ENCODE measurements at regions not wholly inside any gene's neighbourhood (a gene's known extent, or its start where the extent isn't known, plus 50 kb on each side); places are given as distances from the start of the nearest gene placed in this dataset.
"Not testable (repeated sequence)": the region's sequence is repeated elsewhere in the genome, so short reads cannot be mapped to it uniquely, and the experiment has no call there.

DNA sequence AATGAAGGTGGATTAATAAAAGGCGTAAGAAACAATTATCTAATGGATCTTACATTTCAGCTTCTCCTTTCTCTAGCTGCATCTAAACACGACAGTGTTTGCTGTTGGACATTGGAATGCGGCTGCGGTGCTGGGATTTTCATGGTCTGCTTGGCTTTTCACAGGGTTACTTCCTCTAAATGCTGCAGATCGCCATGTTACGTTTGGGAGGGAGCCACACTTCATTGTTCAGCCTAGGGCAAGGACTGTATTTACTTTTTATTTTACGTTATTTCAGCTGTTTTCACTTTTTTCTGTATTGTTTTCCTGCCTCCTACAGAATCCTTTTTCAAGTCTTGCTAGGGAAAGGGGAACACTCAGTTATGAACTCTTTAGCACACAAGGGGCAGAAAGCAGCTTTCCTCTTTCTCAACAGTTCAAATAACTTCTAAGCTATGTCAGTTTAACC, 97.9 kb upstream of the MTHFD1L start:
- TF ChIP-seq POLR2A (IDR thresholded peaks at IDR 0.05; ENCODE audit: low read depth, low read length), result no peak
- DNase-seq (ENCODE audit: insufficient read length, low spot score), result no peak
- no peak for FAIRE-seq

DNA sequence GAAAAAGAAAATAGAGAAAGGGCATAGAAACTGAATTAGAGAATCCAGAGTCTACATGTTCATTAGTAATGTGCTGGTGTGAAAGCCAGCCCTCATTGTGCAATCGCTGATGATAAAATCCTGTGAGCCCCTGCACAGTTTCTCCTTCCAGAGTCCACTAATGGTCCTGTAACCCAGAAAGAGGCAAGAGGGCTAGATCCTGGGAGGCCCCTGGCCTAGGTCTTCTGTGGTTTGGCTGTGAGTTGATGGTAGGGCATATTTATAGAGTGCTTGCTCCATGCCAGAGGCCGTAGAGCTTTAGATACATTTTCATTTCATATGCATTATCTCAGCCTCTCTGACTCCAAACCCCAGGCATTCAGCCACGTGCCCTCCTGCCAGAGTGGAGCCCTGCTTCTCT, 94.9 kb upstream of the MTHFD1L start:
- DNase-seq (ENCODE audit: insufficient read length, low spot score) (no peak), FAIRE-seq (no peak)
- no peak for TF ChIP-seq POLR2A (IDR thresholded peaks at IDR 0.05; ENCODE audit: low read depth, low read length)

DNA sequence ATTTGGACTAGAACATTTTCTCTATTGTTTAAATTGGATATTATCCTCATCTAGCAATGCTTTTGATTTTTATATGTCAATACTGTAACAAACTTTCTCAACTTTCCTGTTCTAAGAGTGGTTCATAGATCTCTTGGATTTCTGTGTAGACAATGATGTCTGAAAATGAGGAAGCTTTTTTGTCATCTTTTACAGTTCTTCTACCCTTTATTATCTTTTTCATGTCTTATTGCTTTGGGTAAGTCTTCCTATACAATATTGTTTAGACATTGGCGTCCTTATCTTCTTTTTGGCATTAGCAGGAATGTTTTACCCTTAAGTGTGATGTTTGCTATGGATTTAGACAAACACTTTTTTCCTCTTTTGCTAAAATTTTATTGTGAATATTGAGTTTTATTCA, 91.5 kb upstream of the MTHFD1L start:
- TF ChIP-seq POLR2A (IDR thresholded peaks at IDR 0.05; ENCODE audit: low read depth, low read length), result no peak
- no peak for DNase-seq (ENCODE audit: insufficient read length, low spot score)
- FAIRE-seq, result no peak

DNA sequence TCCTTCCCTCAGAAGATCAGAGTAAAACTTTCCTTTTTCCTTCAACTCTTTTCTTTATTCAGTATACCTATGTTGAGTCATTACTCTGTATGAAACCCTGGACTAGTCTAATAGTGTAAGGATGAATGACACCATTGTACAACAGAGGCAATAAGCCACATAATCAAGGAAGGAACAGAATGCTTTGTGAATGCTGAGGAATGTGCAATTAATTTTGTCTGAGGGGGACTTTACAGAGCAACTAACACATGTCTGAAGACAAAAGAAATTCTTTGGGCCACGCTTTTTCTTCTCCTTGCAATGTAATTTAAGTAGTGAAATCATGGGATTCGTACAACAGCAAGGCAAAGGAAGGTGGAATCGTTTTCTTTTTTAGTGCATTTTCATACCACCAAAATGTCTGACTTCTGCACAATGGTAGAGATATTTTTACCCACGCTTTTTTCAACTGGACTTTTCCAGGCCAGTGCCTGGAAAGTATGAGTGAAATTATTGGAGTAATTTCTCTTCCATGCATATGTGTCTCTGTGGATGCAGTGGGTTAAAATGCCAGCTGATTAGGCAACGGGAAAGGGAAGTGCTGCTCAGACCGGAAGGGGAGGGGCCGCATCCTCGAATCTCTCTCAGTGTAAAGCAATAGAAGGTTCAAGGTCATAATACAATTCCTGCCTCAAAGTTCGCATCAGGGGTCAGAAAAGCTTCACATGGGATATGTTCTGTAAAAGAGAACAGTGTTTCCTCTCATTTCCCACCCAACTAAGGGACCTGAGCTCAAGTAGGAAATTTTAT, 89.9 kb upstream of the MTHFD1L start:
- no peak for TF ChIP-seq POLR2A (IDR thresholded peaks at IDR 0.05; ENCODE audit: low read depth, low read length)
- no peak for DNase-seq (ENCODE audit: insufficient read length, low spot score)
- FAIRE-seq, result no peak

DNA sequence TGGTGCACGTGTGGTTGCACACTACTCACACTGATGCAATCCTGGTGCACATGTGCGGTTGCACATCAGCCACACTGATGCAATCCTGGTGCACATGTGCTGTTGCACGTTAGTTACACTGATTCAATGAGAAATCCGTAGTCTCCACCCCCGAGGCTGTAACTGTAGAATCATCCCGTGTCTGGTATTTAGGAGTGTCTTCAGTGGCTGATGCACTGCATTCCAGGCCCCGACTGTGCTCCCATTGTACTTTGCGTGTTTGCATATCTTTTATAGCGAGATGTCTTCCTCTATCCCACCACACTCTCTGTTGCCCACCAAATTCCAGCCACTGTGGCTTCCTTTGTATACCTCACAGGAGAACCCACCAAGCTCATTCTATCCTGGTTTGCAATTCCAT, 87.8 kb upstream of the MTHFD1L start:
- no peak for DNase-seq (ENCODE audit: insufficient read length, low spot score)
- FAIRE-seq, result no peak

DNA sequence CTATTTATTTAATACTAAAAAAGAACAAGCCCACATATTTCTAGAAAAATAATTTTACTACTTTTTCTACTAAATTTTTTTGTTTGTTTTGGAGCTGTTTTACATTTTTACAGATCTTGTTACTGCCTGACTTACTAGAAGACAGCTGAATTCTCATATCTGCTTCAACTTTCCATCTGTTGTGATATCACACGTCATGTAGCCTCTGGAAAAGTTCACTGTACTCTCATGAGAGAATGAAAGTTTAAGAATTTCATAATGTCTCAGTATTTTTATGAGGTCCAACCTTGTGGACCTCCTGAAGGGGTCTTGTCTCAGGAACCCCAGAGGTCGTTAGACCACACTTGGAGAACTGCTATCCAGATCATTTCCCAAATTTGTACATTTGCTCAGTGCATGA, 81.7 kb upstream of the MTHFD1L start:
- DNase-seq (ENCODE audit: insufficient read length, low spot score), result no peak
- TF ChIP-seq POLR2A (IDR thresholded peaks at IDR 0.05; ENCODE audit: low read depth, low read length), result no peak
- no peak for FAIRE-seq

More for the DNA sequence above, 87.8 kb upstream of the MTHFD1L start:
- no peak for TF ChIP-seq POLR2A (IDR thresholded peaks at IDR 0.05; ENCODE audit: low read depth, low read length)

DNA sequence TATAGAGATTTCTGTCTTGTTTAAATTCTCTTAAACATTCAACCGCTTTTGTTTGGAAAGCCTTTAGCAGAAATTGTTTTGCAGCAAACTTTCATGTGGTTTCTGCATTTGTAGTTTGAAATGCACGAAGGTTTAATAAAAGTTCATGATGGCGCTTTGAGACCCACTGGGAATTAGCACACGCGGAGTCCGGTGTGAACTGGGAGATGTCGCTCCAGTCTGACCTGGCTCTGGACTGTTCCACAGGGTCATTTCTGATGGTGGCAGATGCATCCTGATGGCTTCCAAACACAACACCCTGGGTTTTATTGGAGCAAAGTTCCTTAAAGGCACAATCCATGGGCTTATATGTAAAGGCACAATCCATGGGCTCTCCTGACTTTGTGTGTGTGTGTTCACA, 78.1 kb upstream of the MTHFD1L start:
- no peak for TF ChIP-seq POLR2A (IDR thresholded peaks at IDR 0.05; ENCODE audit: low read depth, low read length)
- no peak for FAIRE-seq
- no peak for DNase-seq (ENCODE audit: insufficient read length, low spot score)

DNA sequence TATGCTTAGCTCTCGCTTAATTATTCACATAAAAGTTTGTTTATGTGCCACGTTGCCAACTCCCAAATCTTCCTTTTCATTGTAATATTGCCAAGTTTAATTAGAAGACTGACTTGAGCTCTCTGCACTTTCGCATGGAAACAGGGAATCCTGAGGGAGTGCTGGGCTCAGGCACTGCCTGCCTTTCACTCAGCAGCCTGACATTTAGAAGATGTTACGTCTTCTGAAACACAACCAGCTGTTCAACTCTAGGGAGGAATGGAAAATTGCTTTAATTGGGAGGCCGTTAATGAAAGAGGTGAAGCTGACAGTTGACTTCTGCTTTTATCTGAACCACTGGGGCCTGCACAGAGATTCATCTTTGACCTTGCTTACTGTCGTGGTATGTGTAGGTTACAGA, 77.4 kb upstream of the MTHFD1L start:
- TF ChIP-seq POLR2A (IDR thresholded peaks at IDR 0.05; ENCODE audit: low read depth, low read length), result no peak
- no peak for DNase-seq (ENCODE audit: insufficient read length, low spot score)
- FAIRE-seq, result no peak

DNA sequence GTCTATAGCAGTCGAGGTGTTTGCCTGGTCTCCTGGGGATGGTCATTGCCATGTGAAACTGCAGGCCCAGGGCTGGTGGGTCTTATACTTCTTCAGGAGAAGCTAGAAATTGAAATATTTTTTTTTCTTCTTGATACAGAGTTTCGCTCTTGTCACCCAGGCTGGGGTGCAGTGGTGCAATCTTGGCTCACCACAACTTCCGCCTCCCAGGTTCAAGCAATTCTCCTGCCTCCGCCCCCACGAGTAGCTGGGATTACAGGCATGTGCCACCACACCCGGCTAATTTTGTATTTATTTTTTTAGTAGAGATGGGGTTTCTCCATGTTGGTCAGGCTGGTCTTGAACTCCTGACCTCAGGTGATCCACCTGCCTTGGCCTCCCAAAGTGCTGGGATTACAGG, 75.6 kb upstream of the MTHFD1L start:
- DNase-seq (ENCODE audit: insufficient read length, low spot score); FAIRE-seq: not testable (repeated sequence)

DNA sequence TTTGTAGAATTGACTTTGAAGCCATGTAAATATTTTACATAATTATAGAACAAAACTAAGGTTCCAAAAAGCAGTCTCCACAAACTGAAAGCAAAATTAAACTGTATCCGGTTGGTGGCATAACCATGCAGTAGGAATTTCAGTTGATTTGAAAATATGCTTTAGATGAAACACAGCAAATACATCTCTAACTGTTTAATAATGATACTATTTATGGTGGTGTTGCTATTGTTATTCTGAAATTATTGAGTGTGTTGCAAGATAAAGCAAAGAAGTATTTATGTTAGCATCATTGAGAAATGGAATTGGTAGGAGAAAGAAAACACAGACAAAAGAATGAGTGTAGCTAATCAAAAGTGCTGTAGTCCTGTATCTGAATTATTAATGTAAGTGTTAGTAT, 73.8 kb upstream of the MTHFD1L start:
- FAIRE-seq (no peak), DNase-seq (ENCODE audit: insufficient read length, low spot score) (no peak)
- TF ChIP-seq POLR2A (IDR thresholded peaks at IDR 0.05; ENCODE audit: low read depth, low read length), result no peak

DNA sequence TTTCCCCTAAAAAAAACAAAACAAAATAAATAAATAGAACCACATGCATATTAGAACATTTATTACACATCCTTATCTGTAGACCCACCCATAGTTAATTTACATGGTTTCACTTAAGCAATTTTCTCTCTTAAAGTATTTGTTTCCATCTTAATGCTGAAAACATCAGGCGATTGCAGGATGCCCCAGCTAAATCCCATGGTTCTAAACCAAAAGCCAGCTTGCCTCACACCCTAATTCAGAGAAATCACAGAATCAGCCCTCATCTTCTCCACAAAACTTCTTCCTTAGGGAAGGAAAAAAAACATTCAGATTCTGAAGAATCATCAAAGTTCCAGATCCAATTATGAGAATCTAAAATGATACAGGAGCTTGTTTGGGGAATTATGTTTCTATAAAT, 67.6 kb upstream of the MTHFD1L start:
- FAIRE-seq (no peak), DNase-seq (ENCODE audit: insufficient read length, low spot score) (no peak)

DNA sequence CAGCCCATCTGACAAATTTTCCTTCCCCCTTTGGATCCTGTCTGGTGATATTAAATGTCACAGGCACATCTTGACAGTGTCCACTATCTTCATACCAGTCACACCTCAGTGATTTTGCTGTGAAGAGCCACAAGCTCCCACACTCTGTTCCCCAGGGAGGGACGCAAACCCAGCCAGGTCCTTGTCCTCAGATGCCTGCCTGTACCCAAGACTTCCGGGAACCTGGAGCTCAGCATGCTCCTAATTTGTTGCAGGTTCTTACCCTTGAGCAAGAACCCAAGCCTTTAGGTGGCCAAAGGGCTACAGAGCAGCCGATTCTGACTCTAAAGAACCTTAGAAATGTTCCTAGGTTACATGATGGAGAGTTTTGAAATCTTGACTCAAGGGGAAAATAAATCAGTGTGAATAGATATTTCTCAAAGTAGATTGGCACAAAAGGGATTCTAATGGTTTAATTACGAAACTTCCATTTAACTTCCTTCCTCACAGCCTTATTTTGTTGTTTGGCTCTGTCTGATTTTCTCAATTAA, 66.2 kb upstream of the MTHFD1L start:
- no peak for FAIRE-seq
- TF ChIP-seq POLR2A (IDR thresholded peaks at IDR 0.05; ENCODE audit: low read depth, low read length), result no peak
- DNase-seq (ENCODE audit: insufficient read length, low spot score), result no peak

More for the DNA sequence above, 67.6 kb upstream of the MTHFD1L start:
- no peak for TF ChIP-seq POLR2A (IDR thresholded peaks at IDR 0.05; ENCODE audit: low read depth, low read length)

DNA sequence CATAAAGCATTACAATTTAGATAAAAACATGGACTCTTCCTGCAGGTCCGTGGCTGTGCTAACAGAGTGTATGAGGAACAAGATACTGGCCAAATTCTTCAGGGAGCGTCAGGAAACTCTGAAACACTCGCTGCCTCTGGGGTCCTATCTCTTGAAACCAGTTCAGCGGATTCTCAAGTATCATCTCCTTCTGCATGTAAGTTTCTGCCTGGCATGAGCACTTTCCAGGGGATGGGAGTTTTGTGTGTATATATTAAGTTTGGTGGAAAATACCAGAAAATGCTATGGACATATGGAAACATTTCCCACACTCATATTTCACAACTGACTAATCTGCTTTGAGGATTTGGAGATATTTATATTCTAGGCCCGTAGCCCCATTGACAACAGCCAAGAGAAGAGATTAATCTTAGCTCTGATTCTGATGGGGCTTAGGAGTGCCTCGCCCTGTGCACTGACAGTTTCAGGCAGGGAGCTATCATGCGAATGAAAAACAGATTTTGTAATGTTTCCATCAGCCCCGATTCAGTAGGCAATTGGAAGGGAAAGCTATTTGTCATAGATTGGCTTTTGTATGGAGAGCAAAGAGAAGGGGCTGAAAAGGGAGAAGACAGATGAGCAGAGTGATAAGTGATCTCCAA, 64.7 kb upstream of the MTHFD1L start:
- TF ChIP-seq POLR2A (IDR thresholded peaks at IDR 0.05; ENCODE audit: low read depth, low read length), result no peak
- FAIRE-seq, result no peak
- DNase-seq (ENCODE audit: insufficient read length, low spot score), result no peak

DNA sequence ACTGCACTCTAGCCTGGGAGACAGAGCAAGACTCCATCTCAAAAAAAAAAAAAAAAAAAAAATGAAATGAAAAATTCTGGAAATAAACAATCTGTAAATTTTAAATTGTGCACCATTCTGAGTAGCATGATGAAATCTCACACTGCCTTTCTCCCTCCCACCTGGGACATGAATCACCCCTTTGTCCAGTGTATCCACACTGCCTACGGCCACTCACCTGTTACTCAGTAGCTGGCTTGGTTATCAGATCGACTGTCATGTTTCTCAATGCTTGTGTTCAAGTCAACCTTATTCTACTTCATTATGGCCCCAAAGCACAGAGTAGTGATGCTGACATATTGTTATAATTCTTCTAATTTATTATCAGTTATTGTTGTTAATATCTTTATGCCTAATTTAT, 58.7 kb upstream of the MTHFD1L start:
- TF ChIP-seq POLR2A (IDR thresholded peaks at IDR 0.05; ENCODE audit: low read depth, low read length), result no peak

More for the DNA sequence above, 58.7 kb upstream of the MTHFD1L start:
- FAIRE-seq (no peak), DNase-seq (ENCODE audit: insufficient read length, low spot score) (no peak)
